NCI-H1092 treated with DMSO at 0.1 percent for 48 hours (cell line): ENCODE measurements at regions not wholly inside any gene's neighbourhood (a gene's known extent, or its start where the extent isn't known, plus 50 kb on each side); places are given as distances from the start of the nearest gene placed in this dataset.
"Not testable (repeated sequence)": the region's sequence is repeated elsewhere in the genome, so short reads cannot be mapped to it uniquely, and the experiment has no call there.

ENCODE experiments used
- DNase-seq: peaks from one replicate; lab custom pipeline; 2025; lab: John Stamatoyannopoulos, UW

DNA sequence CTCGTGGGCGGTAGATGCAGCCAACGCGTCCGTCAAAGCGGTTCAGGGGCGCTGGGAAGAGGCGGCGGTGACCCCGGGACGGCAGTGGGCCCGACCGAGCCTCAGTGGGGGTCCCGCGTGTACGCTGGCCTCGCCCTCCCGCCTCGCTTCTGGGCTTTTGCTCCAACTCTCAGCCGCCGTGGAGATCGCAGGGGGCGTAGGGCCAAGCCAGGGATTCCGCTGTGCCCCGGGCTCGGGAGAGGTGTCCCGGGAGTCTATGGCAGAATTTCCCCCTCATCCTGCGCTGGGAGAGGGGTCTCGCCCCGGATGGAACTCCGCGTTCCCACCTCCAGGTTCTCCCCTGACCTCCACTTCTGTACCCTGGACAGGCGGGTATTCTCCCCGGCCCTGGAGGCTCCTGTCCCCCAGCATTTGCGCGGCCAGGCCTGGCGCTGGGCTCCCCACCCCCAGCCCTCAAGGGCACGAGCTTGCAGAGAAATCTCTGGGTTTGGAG is 131.9 kb downstream of the MRPL36 start:
- DNase-seq, result no peak

DNA sequence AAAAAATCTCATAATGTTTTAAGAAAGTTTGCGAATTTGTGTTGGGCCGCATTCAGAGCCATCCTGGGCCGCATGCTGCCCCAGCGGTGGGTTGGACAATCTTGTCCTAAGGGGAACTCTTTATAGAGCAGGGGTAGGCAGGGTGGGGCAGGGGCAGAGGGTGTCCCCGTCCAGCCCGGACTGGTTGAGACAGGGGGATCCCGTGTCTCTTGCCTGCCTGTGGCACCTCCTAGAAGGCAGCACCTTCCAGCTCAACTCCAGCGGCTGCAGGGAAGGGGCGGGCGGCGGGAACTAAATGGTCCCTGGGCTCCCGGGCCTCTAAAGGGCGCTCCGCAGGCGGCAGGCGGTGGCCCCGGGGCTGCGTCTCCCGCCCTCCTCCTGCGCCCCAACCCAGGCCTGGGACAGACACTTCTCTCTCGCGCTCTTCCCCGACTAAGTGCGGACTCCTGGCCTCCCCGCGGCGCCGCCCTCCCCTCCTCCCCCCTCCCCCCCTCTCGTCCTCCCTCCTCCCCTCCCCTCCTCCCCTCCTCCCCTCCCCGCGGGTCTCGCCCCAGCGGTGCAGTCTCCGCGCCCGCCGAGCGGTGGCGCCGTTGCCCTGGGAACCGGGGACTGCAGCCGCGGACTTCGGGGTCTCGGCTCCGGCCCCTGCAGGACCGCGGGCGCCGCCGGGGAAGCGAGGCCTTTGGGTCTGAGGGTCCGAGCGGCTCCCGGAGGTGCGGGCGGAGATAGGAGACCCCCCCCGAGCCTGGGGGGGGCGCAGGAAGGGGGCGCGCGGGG is 132.6 kb downstream of the MRPL36 start:
- DNase-seq, result peak; percentile 23

DNA sequence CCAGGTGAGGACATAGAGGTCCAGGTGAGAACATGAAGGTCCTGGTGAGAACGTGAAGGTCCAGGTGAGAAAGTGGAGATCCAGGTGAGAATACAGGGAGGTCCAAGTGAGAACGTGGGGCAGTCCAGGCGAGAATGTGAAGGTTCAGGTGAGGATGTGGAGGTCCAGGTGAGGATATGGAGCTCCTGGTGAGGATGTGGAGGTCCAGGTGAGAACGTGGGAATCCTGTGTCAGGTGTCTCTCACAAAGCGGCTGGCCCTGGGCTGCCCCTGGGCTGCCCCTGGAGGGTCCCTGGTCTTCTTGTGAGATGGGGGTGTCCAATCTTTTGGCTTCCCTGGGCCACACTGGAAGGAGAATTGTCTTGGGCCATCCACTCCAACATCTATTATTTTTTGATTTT is 133.4 kb downstream of the MRPL36 start:
- DNase-seq, result no peak

DNA sequence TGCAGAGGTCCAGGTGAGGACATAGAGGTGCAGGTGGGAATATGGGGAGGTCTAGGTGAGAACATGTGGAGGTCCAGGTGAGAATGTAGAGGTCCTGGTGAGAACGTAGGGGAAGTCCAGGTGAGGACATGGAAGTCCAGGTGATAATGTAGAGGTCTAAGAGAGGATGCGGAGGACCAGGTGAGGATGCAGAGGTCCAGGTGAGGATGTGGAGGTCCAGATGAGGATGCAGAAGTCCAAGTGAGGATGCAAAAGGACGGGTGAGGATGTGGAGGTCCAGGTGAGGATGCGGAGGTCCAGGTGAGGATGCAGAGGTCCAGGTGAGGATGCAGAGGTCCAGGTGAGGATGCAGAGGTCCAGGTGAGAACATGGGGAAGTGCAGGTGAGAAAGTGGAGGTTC is 133.8 kb downstream of the MRPL36 start:
- no peak for DNase-seq

DNA sequence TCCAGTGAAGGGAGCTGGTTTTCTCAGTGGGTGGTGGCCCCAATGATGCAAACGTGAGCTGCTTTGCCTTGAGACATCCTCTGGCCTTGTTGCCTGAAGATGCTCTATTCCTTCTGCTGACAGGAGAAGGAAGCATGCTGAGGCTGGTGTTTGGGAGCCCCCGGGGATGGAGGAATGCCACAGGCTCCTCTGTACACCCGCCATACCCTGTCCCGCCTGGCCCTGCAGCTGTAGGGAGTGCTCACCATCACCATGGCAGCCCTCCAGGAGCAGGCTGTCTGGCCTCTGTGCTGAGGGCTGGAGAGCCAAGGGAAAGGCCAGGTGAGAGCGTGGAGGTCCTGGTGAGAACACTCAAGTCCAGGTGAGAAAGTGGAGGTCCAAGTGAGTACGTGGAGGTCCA is 134.4 kb downstream of the MRPL36 start:
- no peak for DNase-seq

DNA sequence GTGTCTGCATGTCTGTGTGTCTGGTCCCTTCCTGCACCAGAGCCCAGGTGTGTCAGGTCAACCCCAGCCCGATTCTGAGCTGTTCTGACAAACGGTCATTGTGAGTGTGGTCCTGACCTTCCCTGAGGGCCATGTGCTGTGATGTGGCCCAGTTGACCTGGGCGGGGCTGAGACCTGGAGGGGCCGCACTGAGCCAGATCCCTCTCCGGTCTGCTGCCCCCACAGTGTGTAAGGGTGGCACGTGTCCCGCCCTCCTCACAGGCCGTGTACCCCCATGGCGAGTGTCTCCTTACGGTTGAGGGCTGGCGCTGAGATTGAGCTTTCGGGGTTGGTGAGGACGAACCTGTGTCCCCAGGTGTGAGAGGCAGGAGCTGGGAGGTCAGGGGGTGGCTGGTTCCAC is 136.5 kb downstream of the MRPL36 start:
- DNase-seq, result no peak

DNA sequence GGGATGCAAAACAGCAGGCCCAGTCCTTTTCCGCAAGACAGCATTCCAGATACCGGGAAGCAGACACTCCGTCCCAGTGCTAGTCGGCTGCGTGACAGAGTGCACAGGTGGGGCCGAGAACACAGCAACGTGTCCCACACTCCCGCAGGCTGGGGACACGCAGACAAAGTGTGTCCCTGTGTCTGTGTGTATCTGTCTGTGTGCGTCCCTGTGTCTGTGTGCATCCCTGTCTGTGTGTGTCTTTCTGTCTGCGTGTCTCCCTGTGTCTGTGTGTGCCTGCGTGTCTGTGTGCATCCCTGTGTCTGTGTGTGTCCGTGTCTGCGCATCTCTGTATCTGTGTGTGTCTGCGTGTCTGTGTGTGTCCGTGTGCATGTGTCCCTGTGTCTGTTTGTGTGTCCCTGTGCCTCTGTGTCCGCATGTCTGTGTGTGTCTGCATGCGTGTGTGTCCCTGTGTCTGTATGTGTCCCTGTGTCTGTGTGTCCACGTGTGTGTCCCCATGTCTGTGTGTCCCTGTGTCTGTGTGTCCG is 137.0 kb downstream of the MRPL36 start:
- DNase-seq, result no peak

DNA sequence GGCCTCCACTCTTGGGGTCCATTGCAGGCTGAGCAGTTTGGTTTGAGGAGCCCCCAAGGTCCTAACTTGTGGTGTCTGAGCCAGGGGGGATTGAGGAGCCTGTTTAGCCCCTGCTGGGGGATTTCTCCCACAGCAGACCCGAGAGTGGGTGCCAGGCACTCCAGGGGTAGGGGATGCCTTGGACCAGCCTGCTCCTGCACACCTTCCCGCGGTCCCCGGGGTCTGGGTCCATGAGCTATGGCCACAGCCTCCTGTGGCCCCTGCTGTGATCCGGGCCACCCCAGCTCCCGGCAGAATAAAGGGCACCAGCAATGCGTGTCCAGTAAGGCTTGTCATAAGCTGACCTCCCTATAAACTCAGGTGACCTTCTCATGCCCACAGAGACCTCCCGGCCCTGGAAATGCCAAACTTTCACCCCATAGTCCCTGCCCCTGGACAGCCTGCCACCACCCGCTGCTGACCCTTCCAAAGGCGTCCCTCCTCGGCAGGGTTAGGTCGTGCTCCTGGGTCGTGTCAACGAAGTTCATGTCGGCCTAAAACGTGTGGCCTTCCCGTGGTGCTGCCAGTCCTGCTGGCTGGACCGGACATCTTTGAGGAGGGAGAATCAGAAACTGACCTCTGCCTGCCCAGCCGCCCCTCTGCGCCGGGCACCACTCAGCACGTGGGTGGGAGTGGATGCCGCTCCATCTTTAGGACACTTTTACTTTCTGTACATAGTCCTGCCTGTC is 137.6 kb downstream of the MRPL36 start:
- no peak for DNase-seq

DNA sequence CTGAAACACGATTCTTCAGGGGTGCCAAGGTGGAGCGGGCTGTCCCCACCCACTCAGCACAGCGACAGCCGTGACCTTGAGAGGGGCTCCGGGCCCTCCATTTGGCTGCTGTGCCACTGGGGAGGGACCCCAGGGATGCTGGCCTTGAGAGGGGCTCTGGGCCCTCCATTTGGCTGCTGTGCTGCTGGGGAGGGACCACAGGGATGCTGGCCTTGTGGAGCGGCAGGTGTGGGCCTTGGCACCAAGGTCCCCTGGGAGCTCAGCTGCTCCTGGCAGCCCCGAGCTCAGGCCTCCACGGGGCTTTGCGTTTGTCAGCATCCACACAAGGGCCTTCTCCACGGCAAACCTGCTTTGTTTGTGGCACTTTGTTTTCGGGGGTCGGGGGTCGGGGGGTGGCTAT is 137.6 kb upstream of the LPCAT1 start:
- no peak for DNase-seq

DNA sequence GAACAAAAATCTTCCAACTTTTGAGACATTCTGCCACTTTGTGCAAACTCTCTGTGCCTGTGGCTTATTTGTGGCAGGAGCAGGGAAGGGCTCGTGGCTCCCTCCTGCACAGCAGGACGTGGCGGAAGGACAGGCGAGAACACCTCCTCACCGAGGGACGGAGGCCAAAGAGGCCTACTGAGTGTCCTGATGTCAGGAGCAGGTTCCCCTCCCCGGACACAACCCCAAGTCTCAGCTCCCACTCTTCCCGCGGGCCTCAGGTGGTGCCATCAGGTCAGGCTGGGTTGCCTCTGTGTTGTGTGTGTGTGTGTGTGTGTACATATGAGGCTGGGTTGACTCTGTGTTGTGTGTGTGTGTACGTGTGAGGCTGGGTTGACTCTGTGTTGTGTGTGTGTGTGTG is 136.8 kb upstream of the LPCAT1 start:
- no peak for DNase-seq

DNA sequence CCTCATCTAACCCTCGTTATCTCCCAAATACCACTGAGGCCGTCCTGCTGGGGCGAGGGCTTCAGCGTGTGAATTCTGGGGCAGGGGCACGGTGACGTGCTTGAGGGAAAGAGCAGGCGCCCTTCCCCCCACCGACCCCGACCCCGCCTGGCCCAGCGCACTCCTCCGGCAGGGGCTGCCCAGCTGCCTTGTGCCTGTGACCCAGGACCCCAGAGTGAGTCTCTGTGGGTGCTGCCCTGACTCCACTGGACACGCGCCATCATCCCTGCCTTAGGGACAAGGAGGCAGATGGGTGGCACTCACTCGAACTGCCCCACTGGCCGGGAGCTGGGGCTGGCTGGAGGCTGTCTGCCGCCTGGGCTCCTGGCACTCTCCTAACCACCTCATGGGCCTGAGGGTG is 136.2 kb upstream of the LPCAT1 start:
- DNase-seq, result no peak

DNA sequence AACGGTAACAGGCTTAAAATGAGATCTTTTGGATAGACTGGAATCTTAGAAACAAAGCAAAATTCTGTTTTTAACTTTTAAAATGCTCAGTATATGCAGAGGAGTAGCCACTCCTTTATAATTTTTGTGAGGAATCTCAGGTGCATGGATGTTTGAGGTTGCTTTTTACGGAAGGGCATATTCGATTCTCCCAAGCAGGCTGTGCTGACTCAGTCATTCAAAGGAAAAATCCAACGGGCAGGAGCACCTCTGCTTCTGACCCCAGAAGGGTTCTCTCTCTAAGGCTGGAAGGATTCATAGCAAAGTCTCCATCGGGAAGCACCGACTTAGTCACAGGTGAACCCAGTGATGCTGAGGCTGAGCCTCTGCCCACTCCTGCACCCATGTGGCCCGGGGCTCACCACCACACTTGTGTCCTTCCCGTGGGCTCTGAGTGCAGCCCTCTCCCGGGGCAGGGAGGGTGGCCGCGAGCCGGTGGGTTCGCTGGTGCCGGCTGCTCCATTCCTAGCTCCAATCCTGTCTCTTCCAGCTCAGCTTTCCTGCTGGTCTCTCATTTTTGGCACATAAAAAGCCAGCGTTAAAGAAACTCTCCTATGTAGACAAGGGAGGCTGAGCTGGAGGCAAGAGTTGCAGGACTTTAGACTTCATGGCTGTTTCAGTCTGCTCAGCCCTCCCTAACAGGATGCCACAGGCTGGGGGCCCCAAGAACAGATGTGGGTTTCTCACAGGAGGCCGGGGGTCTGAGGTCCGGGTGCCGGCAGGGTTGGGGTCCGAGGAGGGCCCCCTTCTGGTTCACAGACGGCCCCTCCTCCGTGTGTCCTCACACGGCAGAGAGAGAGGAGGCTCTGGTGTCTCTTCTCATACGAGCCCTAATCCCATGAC is 135.6 kb upstream of the LPCAT1 start:
- DNase-seq, result no peak

DNA sequence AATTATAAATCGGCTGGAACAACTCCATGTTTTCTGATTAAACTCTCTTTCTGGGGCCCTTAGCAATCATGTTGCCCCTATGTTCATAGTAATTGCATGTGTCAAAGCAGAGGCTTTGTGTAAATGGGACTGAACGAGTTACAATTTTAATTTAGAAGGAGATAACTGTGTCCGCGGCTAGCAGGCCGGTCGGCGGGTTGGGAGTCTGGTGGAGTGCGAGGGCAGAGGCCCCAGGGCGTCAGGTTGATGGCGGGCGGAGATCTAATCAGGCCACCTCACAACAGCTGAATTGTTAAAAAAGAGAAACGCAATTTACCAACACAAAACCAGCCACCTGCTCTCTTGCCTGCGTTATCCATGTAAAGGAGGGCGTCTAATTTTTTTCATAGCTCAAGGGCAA is 134.9 kb upstream of the LPCAT1 start:
- no peak for DNase-seq

DNA sequence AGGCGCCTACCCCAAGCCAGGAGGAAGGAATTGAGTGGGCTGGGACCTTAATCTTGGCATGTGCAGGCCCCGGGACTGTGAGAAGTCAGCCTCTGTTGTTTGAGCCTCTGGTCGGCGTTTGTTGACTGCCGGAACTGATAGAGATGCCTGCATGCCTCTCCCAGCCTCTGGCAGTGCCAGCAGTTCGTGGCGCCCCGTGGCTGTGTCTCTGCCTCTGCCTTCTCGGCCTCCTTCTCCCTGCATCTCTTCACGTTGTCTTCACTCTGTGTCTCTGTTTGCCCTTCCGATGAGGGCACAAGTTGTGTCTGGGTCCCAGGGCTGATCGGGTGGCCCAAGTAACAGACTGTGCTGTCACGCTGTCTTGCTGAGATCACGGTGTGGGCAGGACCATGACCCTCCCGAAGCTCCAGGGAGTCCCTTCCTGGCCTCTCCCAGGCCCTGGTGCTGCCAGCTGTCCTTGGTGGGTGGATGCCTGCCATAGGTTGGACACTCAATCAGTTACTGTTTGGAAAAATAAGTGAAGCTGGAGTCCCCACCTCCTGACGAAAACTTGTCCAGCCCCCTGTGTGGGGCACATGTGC is 133.5 kb upstream of the LPCAT1 start:
- no peak for DNase-seq

DNA sequence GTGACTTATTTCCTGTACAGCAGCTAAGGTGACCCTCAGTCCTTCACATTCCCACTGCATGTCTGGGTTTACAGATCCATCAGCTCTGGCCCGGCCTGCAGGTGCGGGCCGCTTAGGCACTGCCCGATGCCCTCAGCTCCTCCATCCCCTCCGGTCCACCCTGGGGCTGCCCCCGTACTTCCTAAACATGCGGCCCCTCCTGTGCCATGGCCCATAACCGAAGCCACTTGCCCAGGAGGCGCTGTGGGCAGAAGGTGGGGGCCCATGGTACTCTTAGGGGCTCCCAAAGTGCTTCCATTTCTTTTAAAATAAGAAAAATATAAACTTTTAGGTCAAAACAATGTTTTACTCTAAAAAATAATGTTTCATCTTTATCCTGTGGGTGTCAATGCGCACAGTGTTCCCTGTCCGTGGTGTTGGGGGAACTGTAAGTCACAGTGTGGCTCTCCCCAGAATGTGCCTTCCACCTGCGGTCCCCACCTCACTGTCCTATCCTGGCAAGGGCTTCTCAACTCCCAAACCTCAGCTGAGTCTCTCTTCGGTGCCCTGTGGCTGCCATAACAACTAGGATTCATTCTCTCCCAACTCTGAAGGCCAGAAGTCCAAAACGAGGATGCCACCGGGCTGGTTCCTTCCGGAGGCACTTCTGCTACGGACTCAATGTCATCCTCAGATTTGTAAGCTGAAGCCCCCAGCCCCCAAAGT is 132.7 kb upstream of the LPCAT1 start:
- no peak for DNase-seq

DNA sequence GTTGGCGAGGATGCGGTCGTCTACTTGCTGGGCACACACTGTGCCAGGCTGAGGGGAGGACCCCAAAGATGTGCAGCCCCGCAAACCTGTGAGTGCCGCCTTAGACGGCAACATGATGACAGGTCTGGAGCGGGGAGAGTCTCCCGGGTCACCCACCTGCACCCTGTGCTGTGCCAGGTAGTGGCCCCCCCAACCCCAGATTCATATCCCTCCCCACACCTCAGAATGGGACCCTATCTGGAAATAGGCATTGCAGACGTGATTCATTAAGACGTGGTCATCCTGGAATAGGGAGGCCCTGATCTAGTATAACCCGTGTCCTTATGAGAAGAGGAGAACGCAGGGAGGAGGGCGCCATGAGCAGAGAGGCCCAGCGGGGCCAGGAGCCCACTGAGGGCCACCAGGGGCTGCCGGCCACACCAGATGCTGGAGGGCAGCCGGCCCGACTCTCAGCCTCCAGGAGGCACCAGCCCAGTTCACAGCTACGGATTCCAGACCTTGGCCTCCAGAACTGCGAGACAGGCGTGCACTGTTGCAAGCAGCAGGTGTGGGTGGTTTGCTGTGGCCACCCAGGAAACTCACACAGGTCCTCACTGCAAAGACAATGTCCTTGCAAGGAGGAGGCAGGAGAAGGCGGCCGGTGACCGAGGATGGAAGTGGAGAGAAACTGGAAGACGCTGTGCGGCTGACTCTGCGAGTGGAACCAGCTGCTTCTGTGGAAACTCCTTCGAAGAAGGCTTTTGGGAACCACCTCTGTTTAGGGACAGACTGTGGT is 131.9 kb upstream of the LPCAT1 start:
- DNase-seq, result no peak

DNA sequence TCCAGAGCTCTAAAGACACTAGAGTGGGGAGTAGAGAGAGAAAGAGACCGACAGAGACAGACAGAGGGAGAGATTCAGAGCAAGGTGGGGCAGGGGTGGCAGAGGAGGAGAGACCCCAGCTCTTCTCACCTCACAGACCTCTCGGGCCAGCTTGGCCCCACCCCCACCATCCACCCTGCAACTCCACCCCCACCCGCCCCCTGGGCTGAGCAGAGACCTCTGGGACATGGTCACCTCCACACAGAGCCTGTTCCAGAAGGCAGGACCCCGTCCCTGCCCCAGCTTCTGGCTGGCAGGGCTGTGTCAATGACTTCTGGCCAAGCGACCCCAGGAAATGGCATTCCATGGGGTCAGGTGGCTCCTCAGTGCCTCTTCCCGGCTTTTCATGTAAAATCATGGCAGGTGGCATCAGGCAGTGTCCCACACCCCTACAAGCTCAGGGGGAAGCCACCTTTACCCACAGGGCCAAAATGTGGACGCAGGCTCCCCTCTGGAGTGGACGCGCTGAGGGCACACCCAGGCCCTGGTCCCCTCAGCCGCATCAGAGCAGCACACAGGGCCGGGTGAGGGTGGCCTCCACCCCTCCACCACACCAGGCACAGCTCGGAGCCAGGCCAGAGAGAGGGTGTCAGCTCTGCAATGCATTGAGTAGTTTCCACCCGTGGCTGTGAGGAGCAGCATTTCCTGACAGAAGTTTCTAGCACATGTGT is 131.2 kb upstream of the LPCAT1 start:
- no peak for DNase-seq

DNA sequence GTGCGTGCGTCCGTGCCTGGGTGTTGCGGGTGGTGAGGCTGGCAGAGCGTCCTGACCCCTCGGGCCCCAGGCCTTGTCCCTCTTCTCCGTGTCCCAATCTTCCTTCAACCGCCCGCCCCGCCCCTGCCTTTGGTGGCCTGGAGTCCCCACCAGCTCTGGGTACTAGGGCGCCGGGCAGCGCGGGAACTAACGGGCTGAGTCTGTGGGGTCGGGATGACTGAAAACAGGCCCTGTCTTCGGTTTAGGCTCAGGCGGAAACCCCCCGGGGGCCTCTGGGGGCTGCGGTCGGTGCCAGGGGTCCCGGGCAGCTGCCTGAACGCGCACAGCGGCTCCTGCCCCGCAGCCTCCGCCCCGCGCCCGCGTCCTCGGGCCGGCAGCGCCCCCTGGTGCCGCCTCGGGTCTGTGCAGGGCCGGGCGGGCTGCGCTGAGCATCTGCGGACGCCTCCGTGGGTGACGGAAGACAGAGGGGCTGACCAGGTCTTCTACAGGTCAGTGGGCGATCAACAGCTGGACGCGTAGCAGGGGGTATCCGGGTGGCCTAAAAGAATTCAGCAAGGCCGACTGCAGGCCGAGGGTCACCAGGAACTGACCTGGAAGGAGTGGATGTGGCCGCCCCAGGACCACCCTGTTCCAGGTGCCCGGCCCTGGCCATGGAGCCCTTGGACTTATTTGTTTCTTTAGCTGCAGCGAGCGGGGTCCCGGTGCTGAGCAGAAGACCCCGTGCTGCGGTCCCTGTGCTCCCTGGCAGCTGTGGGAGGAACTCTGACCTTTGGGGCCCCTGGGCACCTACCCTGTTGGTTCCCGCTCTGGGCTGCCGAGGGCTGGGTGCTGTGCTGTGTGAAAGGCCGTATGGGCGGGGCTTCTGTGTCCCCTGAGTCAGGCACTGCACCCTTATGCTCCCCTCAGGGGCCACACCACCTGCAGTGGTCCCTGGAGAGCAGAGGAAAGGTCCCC is 130.2 kb upstream of the LPCAT1 start:
- not testable (repeated sequence) for DNase-seq
